Memory B cell (primary cell): ENCODE measurements at regions not wholly inside any gene's neighbourhood (a gene's known extent, or its start where the extent isn't known, plus 50 kb on each side); places are given as distances from the start of the nearest gene placed in this dataset.

ENCODE experiments used
- ATAC-seq: fragments of 150-1000 bp; cut with Tn5 transposase; 2 replicates; pipeline ENCODE4 v1.10.0; 2021; ENCODE audit warnings: low read depth, mild to moderate bottlenecking, moderate library complexity
- DNase-seq, 2 donors: peaks; one replicate each; pipeline ENCODE4 v3.0.0; 2022; ENCODE audit warnings: low spot score in 2 of 2
- H3K27ac Mint-ChIP-seq: one replicate; pipeline ENCODE4 v1.8.0; 2022; ENCODE audit warnings: mild to moderate bottlenecking, moderate library complexity, mixed read lengths
- H3K27me3 Mint-ChIP-seq: one replicate; pipeline ENCODE4 v1.8.0; 2022; ENCODE audit warnings: mixed read lengths
- H3K36me3 Mint-ChIP-seq: one replicate; pipeline ENCODE4 v1.8.0; 2022; ENCODE audit warnings: mild to moderate bottlenecking, mixed read lengths
- H3K4me1 Mint-ChIP-seq: one replicate; pipeline ENCODE4 v1.8.0; 2022; ENCODE audit warnings: mixed read lengths
- H3K4me3 Mint-ChIP-seq: one replicate; pipeline ENCODE4 v1.8.0; 2022; ENCODE audit warnings: mild to moderate bottlenecking, moderate library complexity, mixed read lengths
- H3K9me3 Mint-ChIP-seq: one replicate; pipeline ENCODE4 v1.8.0; 2022; ENCODE audit warnings: mixed read lengths

DNA sequence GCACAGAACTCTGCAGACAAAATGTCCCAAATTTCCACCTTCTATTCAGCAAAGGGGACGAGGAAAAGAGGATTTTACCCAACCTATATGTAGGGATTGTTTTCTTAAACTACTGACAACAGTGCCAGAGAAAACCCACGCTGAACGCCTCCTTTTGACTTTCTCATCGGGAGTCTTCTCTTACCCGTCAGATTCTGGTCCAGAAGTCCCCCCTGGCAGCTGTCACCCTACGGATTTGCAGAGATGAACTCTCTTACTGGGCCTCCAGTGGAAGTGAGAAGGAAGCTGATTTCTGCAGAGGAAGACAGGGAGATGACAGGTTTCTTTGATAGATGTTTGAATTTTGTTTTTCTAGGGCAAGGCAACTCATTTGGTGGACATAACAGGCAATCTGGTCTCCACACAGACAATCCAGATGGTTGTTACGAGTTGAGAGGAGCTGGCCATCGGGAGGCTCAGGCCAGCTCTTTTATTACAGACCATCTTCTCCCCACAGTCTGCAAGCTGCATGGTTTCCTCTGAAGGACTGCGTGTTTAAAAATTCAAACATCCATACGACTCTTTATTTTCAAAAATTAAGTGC, 804.3 kb downstream of the RNF144A start:
- no peaks in the 10 kb centered on the region for H3K27me3 Mint-ChIP-seq
- no peaks in the 10 kb centered on the region for H3K9me3 Mint-ChIP-seq
- H3K4me1 Mint-ChIP-seq: no peaks in the 10 kb centered on the region
- no peak for ATAC-seq
- H3K36me3 Mint-ChIP-seq: no peaks in the 10 kb centered on the region
- H3K27ac Mint-ChIP-seq: no peak overlapping the region
- no peak for DNase-seq
- no peak overlapping the region for H3K4me3 Mint-ChIP-seq

- ATAC-seq: no peak
- Mint-ChIP-seq H3K4me3 (no peak overlapping the region), H3K36me3 (no peaks in the 10 kb centered on the region), H3K9me3 (no peaks in the 10 kb centered on the region), H3K4me1 (no peaks in the 10 kb centered on the region), H3K27ac (no peak overlapping the region), H3K27me3 (peaks cover 1% of the 10 kb centered on the region)
- no peak for DNase-seq
These were observed 805.1 kb downstream of the RNF144A start for GRCh38 chr2:7722212-7722910.

DNA sequence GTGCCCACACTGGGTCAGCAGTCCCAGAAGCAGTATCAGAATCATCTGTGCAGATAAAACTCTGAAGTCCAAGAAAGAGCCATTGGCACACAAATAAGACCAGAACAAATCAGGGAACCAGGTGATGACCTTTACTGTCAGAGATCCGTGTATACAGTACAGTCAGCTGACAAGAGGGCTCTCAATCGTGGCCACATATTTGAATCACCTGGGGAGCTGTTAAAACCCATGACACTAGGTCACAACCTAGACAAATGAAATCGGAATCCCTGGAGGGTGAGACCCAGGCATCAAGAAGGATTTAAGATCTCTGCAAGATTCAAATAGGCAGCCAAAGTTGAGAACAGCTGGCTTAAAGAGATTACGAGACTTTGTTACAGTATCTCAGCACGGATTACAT, 807.1 kb downstream of the RNF144A start:
- Mint-ChIP-seq H3K4me3 (no peak overlapping the region), H3K27ac (no peak overlapping the region), H3K36me3 (no peaks in the 10 kb centered on the region), H3K4me1 (no peaks in the 10 kb centered on the region), H3K27me3 (peaks cover 3% of the 10 kb centered on the region), H3K9me3 (no peaks in the 10 kb centered on the region)
- DNase-seq (no peak), ATAC-seq (no peak)

DNA sequence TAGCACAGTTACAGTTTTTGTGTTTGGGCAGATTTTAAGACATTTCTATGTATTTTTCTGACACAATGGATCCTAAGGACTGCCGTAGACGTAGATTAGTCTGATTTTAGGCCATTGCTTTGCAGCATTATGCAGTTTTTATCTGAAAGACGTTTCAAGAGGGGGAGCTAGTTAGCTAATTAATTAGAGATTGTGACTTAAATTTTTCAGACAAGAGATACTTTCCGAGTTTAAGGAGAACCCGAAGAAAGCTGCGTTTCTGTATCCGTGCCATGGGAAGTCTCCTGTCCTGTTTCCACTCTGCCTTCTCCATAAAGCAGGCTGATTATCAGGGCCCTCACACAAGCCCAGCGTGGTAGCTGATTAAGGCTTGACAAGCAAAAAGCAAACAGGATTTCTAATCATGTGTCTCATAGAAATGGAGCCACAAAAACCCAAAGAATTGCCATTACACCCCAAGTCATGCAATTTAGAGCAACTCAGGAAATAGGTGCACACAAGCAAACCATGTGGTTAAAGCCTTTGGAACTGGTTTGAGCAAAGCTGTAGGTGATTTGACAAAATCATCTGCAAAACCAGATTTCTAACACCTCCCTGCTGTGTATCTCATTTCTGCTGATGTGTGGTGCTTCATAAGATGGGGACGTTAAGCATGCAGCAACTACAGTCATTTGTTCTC, 808.1 kb downstream of the RNF144A start:
- DNase-seq: no peak
- Mint-ChIP-seq H3K27me3 (peaks cover 3% of the 10 kb centered on the region), H3K27ac (no peak overlapping the region), H3K36me3 (no peaks in the 10 kb centered on the region), H3K4me1 (no peaks in the 10 kb centered on the region), H3K4me3 (no peak overlapping the region), H3K9me3 (no peaks in the 10 kb centered on the region)
- ATAC-seq: no peak

- Mint-ChIP-seq H3K36me3 (no peaks in the 10 kb centered on the region), H3K27me3 (peaks cover 3% of the 10 kb centered on the region)
These were observed 808.6 kb downstream of the RNF144A start for GRCh38 chr2:7725850-7726242.

DNA sequence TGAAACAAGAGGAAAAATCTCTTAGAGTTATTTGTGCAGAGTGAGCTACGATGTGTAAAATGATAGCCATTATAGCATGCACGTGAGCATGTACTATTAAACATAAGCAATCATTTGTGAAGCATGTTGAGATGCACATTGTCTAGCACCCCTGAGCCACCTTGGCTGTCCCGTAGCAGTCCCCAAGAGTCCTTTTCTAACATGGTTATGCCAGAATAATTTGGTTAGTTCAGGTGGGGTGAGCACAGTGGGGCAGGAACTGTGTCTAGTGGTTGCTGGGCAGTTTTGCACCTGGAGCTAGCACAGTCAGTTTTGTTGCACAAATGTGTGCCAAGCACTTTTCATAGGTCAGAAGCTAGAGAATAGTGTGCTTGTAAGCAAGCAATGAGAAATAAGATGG, 809.8 kb downstream of the RNF144A start:
- Mint-ChIP-seq H3K9me3 (no peaks in the 10 kb centered on the region), H3K27ac (no peak overlapping the region), H3K4me3 (no peak overlapping the region), H3K4me1 (no peaks in the 10 kb centered on the region), H3K27me3 (peaks cover 3% of the 10 kb centered on the region), H3K36me3 (no peaks in the 10 kb centered on the region)
- DNase-seq: no peak
- no peak for ATAC-seq

More at GRCh38 chr2:7725850-7726242, 808.6 kb downstream of the RNF144A start:
- Mint-ChIP-seq H3K27ac (no peak overlapping the region), H3K4me1 (no peaks in the 10 kb centered on the region), H3K9me3 (no peaks in the 10 kb centered on the region), H3K4me3 (no peak overlapping the region)
- DNase-seq: no peak
- ATAC-seq: no peak

GRCh38 chr2:7728388-7728787, 811.2 kb downstream of the RNF144A start:
- DNase-seq (no peak), ATAC-seq (no peak)
- no peaks in the 10 kb centered on the region for H3K36me3 Mint-ChIP-seq
- H3K4me1 Mint-ChIP-seq: no peaks in the 10 kb centered on the region
- H3K27me3 Mint-ChIP-seq: peaks cover 3% of the 10 kb centered on the region
- no peak overlapping the region for H3K27ac Mint-ChIP-seq
- H3K4me3 Mint-ChIP-seq: no peak overlapping the region
- H3K9me3 Mint-ChIP-seq: no peaks in the 10 kb centered on the region

DNA sequence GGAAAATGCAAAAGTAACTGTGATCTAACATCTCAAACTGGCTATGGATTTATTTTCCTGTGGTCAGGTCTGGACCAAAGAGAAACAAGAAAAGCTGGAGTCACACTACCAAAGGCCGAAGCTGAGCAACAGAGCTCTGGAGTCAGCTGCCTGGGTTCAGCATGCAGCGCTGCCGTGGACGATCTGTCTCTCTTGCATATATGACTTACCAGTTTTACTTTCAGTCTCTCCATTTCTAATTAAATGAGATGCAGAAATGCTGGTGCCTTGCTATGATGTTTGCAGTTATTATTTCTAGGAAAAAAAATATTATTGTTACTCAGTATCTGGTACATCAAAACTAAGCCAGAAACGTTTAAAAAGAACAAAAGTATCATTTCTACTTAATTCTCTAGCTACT, 813.2 kb downstream of the RNF144A start:
- Mint-ChIP-seq H3K27ac (no peak overlapping the region), H3K9me3 (no peaks in the 10 kb centered on the region), H3K27me3 (peaks cover 4% of the 10 kb centered on the region), H3K4me1 (no peaks in the 10 kb centered on the region), H3K36me3 (no peaks in the 10 kb centered on the region), H3K4me3 (no peak overlapping the region)
- ATAC-seq: no peak
- no peak for DNase-seq

DNA sequence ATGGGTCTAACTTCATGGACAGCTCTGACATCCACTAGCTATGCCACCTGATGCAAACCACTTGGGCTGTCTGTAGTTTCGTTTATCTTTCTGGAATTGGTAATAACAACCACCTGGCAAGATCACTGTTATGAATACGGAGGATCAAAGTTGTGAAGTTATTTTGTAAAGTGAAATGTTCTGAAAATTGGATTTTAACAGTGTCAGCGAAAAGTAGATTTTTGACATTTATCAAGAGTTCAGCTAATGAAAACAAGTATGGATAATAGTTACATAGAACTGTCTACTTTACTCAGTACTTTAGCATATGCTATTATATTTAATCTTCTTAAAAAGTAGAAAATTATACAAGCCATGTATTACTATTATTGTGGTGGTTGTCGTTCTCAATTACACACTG, 813.8 kb downstream of the RNF144A start:
- Mint-ChIP-seq H3K27ac (no peak overlapping the region), H3K4me3 (no peak overlapping the region), H3K36me3 (no peaks in the 10 kb centered on the region), H3K4me1 (no peaks in the 10 kb centered on the region), H3K27me3 (peaks cover 4% of the 10 kb centered on the region), H3K9me3 (no peaks in the 10 kb centered on the region)
- ATAC-seq (no peak), DNase-seq (no peak)

DNA sequence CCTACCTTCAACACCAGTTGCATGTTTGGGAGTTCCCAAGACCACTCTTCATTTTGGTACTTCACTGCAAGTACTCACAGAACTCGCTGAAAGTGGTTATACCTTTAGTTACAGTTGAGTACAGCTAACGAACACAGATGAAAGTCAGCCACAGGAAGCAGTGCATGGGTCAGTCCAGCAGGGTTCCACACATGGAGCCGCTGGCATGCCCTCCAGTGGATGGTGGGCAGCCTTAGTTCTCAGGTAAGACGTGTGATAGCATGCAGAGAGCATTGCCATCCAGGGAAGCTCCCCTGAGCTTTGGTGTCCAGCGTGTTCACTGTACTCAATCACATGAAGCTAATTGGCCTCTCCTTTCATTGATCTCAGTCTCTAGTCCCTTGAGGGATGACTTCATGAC, 815.3 kb downstream of the RNF144A start:
- Mint-ChIP-seq H3K9me3 (no peaks in the 10 kb centered on the region), H3K36me3 (no peaks in the 10 kb centered on the region), H3K4me1 (no peaks in the 10 kb centered on the region), H3K4me3 (no peak overlapping the region), H3K27me3 (peaks cover 3% of the 10 kb centered on the region), H3K27ac (no peak overlapping the region)
- DNase-seq (no peak), ATAC-seq (no peak)

DNA sequence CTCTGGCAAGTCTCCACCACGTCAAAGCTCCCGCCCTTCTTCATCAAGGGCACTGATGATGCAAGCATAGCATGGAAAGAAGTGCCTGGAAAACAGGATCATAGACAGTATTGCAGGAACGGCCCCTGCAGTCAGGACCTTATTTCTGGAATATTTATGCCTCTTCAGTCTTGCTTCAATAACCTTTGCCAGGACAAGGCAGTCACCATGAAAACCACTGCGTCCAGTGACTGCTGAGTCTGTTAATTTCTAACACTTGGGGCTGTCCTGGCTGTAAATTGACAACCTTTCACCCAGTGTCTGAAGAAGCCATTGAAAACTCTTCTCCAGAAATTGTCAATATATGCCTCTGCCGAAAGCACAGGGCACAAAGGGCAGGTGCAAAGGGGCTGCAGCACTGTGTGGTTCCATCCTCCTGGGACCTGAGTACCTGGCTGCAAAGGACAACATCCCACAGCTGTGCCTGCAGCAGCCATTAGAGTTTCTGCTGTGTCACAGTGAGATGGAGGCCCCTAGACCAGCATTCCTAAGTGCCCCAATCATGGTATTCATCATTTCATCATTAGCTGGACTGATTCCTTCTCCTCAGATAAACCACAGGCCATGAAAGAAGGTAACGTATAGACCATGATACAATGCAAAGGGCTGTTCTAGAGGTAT, 819.6 kb downstream of the RNF144A start:
- H3K4me1 Mint-ChIP-seq: no peaks in the 10 kb centered on the region
- ATAC-seq (no peak), DNase-seq (no peak)
- no peak overlapping the region for H3K4me3 Mint-ChIP-seq
- no peaks in the 10 kb centered on the region for H3K36me3 Mint-ChIP-seq
- peaks cover 1% of the 10 kb centered on the region for H3K27me3 Mint-ChIP-seq
- H3K9me3 Mint-ChIP-seq: no peaks in the 10 kb centered on the region
- no peak overlapping the region for H3K27ac Mint-ChIP-seq

DNA sequence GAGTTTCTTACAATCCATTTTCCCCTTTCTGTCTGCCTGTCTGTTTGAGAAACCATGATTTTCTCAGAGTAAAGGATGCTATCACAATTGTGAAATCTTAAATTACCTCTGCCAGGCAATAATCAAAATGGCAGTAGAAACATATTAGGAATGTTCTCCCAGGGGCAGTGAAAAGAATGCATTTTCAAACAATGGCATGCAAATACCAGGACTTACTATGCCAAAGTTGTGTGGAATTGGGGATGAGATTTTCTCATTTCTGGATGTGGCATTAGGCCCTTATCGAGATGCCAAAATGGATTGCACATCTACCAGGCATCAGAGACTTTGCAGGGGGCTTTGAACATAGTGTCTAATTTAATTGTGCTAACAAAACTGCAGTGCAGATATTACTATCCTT, 821.4 kb downstream of the RNF144A start:
- H3K36me3 Mint-ChIP-seq: no peaks in the 10 kb centered on the region
- peaks cover 4% of the 10 kb centered on the region for H3K27me3 Mint-ChIP-seq
- H3K4me1 Mint-ChIP-seq: no peaks in the 10 kb centered on the region
- DNase-seq: no peak
- no peak overlapping the region for H3K27ac Mint-ChIP-seq
- H3K9me3 Mint-ChIP-seq: peaks cover 2% of the 10 kb centered on the region
- ATAC-seq: no peak
- no peak overlapping the region for H3K4me3 Mint-ChIP-seq

- no peak overlapping the region for H3K4me3 Mint-ChIP-seq
- no peak for ATAC-seq
- no peaks in the 10 kb centered on the region for H3K36me3 Mint-ChIP-seq
- peaks cover 9% of the 10 kb centered on the region for H3K27me3 Mint-ChIP-seq
- no peaks in the 10 kb centered on the region for H3K4me1 Mint-ChIP-seq
- H3K9me3 Mint-ChIP-seq: peaks cover 3% of the 10 kb centered on the region
- no peak overlapping the region for H3K27ac Mint-ChIP-seq
- no peak for DNase-seq
These were observed 822.9 kb downstream of the RNF144A start for GRCh38 chr2:7740114-7740513.

GRCh38 chr2:7742301-7742700, 825.1 kb downstream of the RNF144A start:
- ATAC-seq (no peak), DNase-seq (no peak)
- no peak overlapping the region for H3K27ac Mint-ChIP-seq
- no peaks in the 10 kb centered on the region for H3K36me3 Mint-ChIP-seq
- no peaks in the 10 kb centered on the region for H3K4me1 Mint-ChIP-seq
- H3K27me3 Mint-ChIP-seq: peaks cover 12% of the 10 kb centered on the region
- no peak overlapping the region for H3K4me3 Mint-ChIP-seq
- H3K9me3 Mint-ChIP-seq: peaks cover 3% of the 10 kb centered on the region
